IMR-90 (cell line): ENCODE measurements at regions not wholly inside any gene's neighbourhood (a gene's known extent, or its start where the extent isn't known, plus 50 kb on each side); places are given as distances from the start of the nearest gene placed in this dataset.

Experiments used
- CEBPB ChIP-seq: IDR thresholded peaks from 2 replicates; pipeline ENCODE4 v1.6.1; 2012; ENCODE audit warnings: low read depth, low read length, improper control_type of control experiment
- MAZ ChIP-seq: IDR thresholded peaks from 2 replicates; pipeline ENCODE4 v1.6.1; 2012; ENCODE audit warnings: low read depth, mild to moderate bottlenecking, low read length, improper control_type of control experiment, moderate library complexity, borderline replicate concordance
- MXI1 ChIP-seq: IDR thresholded peaks from 2 replicates; pipeline ENCODE4 v1.6.1; 2012; ENCODE audit warnings: low read depth, mild to moderate bottlenecking, low read length, moderate library complexity, borderline replicate concordance
- POLR2A ChIP-seq: IDR thresholded peaks from 2 replicates; pipeline ENCODE4 v1.6.1; 2012; ENCODE audit warnings: mild to moderate bottlenecking, low read depth, low read length
- RAD21 ChIP-seq: IDR thresholded peaks from 2 replicates; pipeline ENCODE4 v1.6.1; 2012; ENCODE audit warnings: low read length, improper control_type of control experiment
- RCOR1 ChIP-seq: IDR thresholded peaks from 2 replicates; pipeline ENCODE4 v1.6.1; 2012; ENCODE audit warnings: mild to moderate bottlenecking, low read length, improper control_type of control experiment; ENCODE audit not compliant: insufficient replicate concordance
- RFX5 ChIP-seq: IDR thresholded peaks from 2 replicates; pipeline ENCODE4 v1.8.0; 2012; ENCODE audit warnings: low read depth, mild to moderate bottlenecking, low read length, moderate library complexity
- SMC3 ChIP-seq: fragments of 150-350 bp; IDR thresholded peaks from 2 replicates; pipeline ENCODE4 v1.6.1; 2016; ENCODE audit warnings: low read depth, mild to moderate bottlenecking, antibody characterized with exemption, low read length, moderate library complexity
- TF ChIP-seq, protein P1 (sequence below): conservative IDR thresholded peaks from 2 replicates; pipeline ENCODE4 v1.5.1; 2012; ENCODE audit warnings: mild to moderate bottlenecking, low read depth, low read length, improper control_type of control experiment
- TF ChIP-seq, protein P2 (sequence below): fragments of 150-350 bp; IDR thresholded peaks from 2 replicates; pipeline ENCODE4 v1.6.1; 2017; ENCODE audit warnings: mild to moderate bottlenecking, antibody characterized with exemption, low read length, low read depth
- TF ChIP-seq, protein P3 (sequence below): fragments of 150-350 bp; IDR thresholded peaks from 2 replicates; pipeline ENCODE4 v1.6.1; 2016; ENCODE audit warnings: low read depth, mild to moderate bottlenecking, low read length, moderate library complexity, borderline replicate concordance

DNA sequence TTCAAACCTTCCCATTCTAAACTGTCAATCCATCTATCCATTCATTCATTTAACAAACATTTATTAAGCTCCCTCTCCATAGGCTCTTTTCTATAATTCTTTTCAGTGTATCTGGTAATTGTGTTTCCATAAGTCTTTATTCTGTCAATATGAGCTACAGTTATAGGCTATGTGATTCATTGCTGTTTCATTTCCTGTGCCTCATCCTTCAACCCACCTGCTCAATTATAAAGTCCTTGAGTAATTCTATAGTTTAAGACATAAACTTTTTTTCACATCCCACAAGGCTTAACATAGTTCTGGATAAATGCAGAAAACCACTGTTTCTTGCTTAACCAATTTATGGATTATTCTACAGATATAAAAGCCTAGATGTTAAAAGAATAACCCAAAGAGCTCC lies 84.2 kb upstream of the PIK3C3 start:
- TF ChIP-seq, protein P1, sequence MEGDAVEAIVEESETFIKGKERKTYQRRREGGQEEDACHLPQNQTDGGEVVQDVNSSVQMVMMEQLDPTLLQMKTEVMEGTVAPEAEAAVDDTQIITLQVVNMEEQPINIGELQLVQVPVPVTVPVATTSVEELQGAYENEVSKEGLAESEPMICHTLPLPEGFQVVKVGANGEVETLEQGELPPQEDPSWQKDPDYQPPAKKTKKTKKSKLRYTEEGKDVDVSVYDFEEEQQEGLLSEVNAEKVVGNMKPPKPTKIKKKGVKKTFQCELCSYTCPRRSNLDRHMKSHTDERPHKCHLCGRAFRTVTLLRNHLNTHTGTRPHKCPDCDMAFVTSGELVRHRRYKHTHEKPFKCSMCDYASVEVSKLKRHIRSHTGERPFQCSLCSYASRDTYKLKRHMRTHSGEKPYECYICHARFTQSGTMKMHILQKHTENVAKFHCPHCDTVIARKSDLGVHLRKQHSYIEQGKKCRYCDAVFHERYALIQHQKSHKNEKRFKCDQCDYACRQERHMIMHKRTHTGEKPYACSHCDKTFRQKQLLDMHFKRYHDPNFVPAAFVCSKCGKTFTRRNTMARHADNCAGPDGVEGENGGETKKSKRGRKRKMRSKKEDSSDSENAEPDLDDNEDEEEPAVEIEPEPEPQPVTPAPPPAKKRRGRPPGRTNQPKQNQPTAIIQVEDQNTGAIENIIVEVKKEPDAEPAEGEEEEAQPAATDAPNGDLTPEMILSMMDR, result no peak
- no peak for TF ChIP-seq SMC3
- no peak for TF ChIP-seq MAZ
- TF ChIP-seq POLR2A, result no peak
- TF ChIP-seq, protein P2, sequence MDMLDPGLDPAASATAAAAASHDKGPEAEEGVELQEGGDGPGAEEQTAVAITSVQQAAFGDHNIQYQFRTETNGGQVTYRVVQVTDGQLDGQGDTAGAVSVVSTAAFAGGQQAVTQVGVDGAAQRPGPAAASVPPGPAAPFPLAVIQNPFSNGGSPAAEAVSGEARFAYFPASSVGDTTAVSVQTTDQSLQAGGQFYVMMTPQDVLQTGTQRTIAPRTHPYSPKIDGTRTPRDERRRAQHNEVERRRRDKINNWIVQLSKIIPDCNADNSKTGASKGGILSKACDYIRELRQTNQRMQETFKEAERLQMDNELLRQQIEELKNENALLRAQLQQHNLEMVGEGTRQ, result no peak
- TF ChIP-seq CEBPB, result no peak
- TF ChIP-seq, protein P3, sequence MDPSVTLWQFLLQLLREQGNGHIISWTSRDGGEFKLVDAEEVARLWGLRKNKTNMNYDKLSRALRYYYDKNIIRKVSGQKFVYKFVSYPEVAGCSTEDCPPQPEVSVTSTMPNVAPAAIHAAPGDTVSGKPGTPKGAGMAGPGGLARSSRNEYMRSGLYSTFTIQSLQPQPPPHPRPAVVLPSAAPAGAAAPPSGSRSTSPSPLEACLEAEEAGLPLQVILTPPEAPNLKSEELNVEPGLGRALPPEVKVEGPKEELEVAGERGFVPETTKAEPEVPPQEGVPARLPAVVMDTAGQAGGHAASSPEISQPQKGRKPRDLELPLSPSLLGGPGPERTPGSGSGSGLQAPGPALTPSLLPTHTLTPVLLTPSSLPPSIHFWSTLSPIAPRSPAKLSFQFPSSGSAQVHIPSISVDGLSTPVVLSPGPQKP, result no peak
- no peak for TF ChIP-seq RCOR1
- no peak for TF ChIP-seq MXI1
- no peak for TF ChIP-seq RFX5
- TF ChIP-seq RAD21, result no peak
